ENCODE measurements at regions not wholly inside any gene's neighbourhood (a gene's known extent, or its start where the extent isn't known, plus 50 kb on each side); places are given as distances from the start of the nearest gene placed in this dataset.
"Not testable (repeated sequence)": the region's sequence is repeated elsewhere in the genome, so short reads cannot be mapped to it uniquely, and the experiment has no call there.

DNA sequence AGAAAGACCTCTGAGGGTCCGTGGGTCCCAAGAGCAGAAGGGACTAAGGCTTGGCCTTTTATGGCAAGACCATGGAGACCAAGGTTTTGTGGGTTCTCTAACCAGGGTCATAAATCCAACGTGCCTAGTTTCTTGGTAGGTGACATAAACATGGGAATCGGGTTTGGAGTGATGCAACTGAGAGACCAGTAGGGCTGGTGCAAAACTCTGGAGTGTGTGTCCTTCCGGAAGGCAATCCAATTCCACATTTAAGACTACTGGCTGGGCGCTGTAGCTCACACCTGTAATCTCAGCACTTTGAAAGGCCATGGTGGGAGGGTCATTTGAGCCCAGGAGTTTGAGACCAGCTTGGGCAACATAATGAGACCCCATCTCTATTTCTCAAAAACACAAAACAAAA, 116.5 kb upstream of the ARG1 start:
- DNase-seq = no peak
- intact Hi-C loops (cut with DNase I) = no loop called here
- Histone ChIP-seq H3K4me3 (no peak overlapping the region), H3K9me3 (no peaks in the 10 kb centered on the region), H3K4me1 (no peaks in the 10 kb centered on the region), H3K27ac (no peak overlapping the region), H3K36me3 (no peaks in the 10 kb centered on the region), H3K27me3 (no peaks in the 10 kb centered on the region), H3K9ac (ENCODE audit: low read depth in 2 of 2, low read length in 2 of 2) (no peak overlapping the region)
- TF ChIP-seq, protein P1, sequence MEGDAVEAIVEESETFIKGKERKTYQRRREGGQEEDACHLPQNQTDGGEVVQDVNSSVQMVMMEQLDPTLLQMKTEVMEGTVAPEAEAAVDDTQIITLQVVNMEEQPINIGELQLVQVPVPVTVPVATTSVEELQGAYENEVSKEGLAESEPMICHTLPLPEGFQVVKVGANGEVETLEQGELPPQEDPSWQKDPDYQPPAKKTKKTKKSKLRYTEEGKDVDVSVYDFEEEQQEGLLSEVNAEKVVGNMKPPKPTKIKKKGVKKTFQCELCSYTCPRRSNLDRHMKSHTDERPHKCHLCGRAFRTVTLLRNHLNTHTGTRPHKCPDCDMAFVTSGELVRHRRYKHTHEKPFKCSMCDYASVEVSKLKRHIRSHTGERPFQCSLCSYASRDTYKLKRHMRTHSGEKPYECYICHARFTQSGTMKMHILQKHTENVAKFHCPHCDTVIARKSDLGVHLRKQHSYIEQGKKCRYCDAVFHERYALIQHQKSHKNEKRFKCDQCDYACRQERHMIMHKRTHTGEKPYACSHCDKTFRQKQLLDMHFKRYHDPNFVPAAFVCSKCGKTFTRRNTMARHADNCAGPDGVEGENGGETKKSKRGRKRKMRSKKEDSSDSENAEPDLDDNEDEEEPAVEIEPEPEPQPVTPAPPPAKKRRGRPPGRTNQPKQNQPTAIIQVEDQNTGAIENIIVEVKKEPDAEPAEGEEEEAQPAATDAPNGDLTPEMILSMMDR (IDR thresholded peaks at IDR 0.05) = no peak

GRCh38 chr6:131459005-131459404, 114.0 kb upstream of the ARG1 start:
- no peak overlapping the region for H3K9ac ChIP-seq (ENCODE audit: low read depth in 2 of 2, low read length in 2 of 2)
- no peak overlapping the region for H3K4me3 ChIP-seq
- TF ChIP-seq, protein P1 (IDR thresholded peaks at IDR 0.05) = no peak
- no peaks in the 10 kb centered on the region for H3K9me3 ChIP-seq
- H3K36me3 ChIP-seq = no peaks in the 10 kb centered on the region
- H3K27ac ChIP-seq = no peak overlapping the region
- no peaks in the 10 kb centered on the region for H3K4me1 ChIP-seq
- intact Hi-C loops (cut with DNase I) = no loop called here
- DNase-seq = no peak
- H3K27me3 ChIP-seq = no peaks in the 10 kb centered on the region

- Histone ChIP-seq H3K4me1 (no peaks in the 10 kb centered on the region), H3K36me3 (no peaks in the 10 kb centered on the region), H3K9me3 (no peaks in the 10 kb centered on the region), H3K27ac (no peak overlapping the region), H3K27me3 (no peaks in the 10 kb centered on the region), H3K9ac (ENCODE audit: low read depth in 2 of 2, low read length in 2 of 2) (no peak overlapping the region), H3K4me3 (no peak overlapping the region)
- TF ChIP-seq, protein P1 (IDR thresholded peaks at IDR 0.05) = no peak
- intact Hi-C loops (cut with DNase I) = no loop called here
- DNase-seq = no peak
Measured at GRCh38 chr6:131460614-131461000, 112.4 kb upstream of the ARG1 start.

GRCh38 chr6:131469130-131469529, 103.9 kb upstream of the ARG1 start:
- H3K4me3 ChIP-seq = no peak overlapping the region
- TF ChIP-seq, protein P1 (IDR thresholded peaks at IDR 0.05) = no peak
- H3K27me3 ChIP-seq = no peaks in the 10 kb centered on the region
- no peaks in the 10 kb centered on the region for H3K36me3 ChIP-seq
- H3K9me3 ChIP-seq = no peaks in the 10 kb centered on the region
- no peak for DNase-seq
- H3K27ac ChIP-seq = no peak overlapping the region
- no peaks in the 10 kb centered on the region for H3K4me1 ChIP-seq
- no peak overlapping the region for H3K9ac ChIP-seq (ENCODE audit: low read depth in 2 of 2, low read length in 2 of 2)
- intact Hi-C loops (cut with DNase I) = no loop called here

DNA sequence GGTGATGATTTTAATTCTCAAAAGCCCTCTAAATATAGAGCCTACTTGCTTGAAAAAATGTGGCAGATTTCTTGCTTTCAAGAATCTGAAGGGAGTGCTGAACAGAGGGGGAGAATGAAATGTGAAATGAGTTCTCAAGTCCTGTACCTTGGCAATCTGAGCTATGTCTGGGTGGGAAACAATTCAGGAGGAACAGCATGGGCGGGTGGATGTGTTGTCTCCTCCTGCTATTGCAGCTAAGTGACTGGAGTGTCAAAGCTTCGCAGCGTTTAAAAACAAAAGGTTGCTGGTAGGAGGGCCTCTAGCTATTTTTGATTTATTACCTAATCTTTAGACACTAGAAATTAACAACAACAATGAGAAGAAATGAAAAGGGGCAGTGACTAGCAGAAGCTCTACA, 102.5 kb upstream of the ARG1 start:
- Histone ChIP-seq H3K27ac (no peak overlapping the region), H3K27me3 (no peaks in the 10 kb centered on the region), H3K4me3 (no peak overlapping the region), H3K9ac (ENCODE audit: low read depth in 2 of 2, low read length in 2 of 2) (no peak overlapping the region), H3K36me3 (no peaks in the 10 kb centered on the region), H3K4me1 (no peaks in the 10 kb centered on the region), H3K9me3 (no peaks in the 10 kb centered on the region)
- intact Hi-C loops (cut with DNase I) = no loop called here
- no peak for DNase-seq
- TF ChIP-seq, protein P1 (IDR thresholded peaks at IDR 0.05) = no peak

- no peak overlapping the region for H3K4me3 ChIP-seq
- TF ChIP-seq, protein P1 (IDR thresholded peaks at IDR 0.05) = no peak
- no peak overlapping the region for H3K9ac ChIP-seq (ENCODE audit: low read depth in 2 of 2, low read length in 2 of 2)
- DNase-seq = no peak
- H3K36me3 ChIP-seq = no peaks in the 10 kb centered on the region
- no peaks in the 10 kb centered on the region for H3K27me3 ChIP-seq
- no peaks in the 10 kb centered on the region for H3K9me3 ChIP-seq
- H3K4me1 ChIP-seq = no peaks in the 10 kb centered on the region
- intact Hi-C loops (cut with DNase I) = no loop called here
- no peak overlapping the region for H3K27ac ChIP-seq
Measured at GRCh38 chr6:131471331-131471730, 101.7 kb upstream of the ARG1 start.

GRCh38 chr6:131473303-131473702, 99.7 kb upstream of the ARG1 start:
- H3K27ac ChIP-seq; H3K4me1 ChIP-seq; H3K4me3 ChIP-seq; H3K9me3 ChIP-seq; H3K36me3 ChIP-seq; H3K9ac ChIP-seq (ENCODE audit: low read depth in 2 of 2, low read length in 2 of 2); H3K27me3 ChIP-seq; DNase-seq; intact Hi-C loops (cut with DNase I): not testable (repeated sequence)
